PC-9 (cell line): ENCODE measurements at regions not wholly inside any gene's neighbourhood (a gene's known extent, or its start where the extent isn't known, plus 50 kb on each side); places are given as distances from the start of the nearest gene placed in this dataset.

Experiments used
- BruUV-seq: library from RNA; stranded (reverse); fragments of 400-500 nt; replicated peaks from 2 replicates; lab custom pipeline; 2021; lab: Mats Ljungman, UMichigan
- CTCF ChIA-PET: fragments of 300-600 bp; sonication (Branson Sonifier 250); formaldehyde crosslinking; loops from one replicate; lab custom pipeline; 2022; ENCODE audit warnings: antibody characterized with exemption; lab: Charles Lee
- POLR2A ChIA-PET: fragments of 300-600 bp; sonication (Branson Sonifier 250); formaldehyde crosslinking; loops from one replicate; lab custom pipeline; 2022; ENCODE audit warnings: antibody characterized with exemption; ENCODE audit not compliant: unreplicated experiment; lab: Charles Lee
- DNase-seq, 2 experiments: peaks; one replicate each; pipeline versions ENCODE4 v3.0.0 to v3.0.0-alpha.2; 2015 to 2022; ENCODE audit warnings: mixed read lengths in 1 of 2
- H2AFZ ChIP-seq: fragments of 200-600 bp; sonication (generic); 2 replicates; pipeline ENCODE4 v1.8.1; 2017; ENCODE audit warnings: antibody characterized with exemption
- H3F3A ChIP-seq: fragments of 200-600 bp; sonication (generic); 2 replicates; pipeline ENCODE4 v1.8.1; 2017; ENCODE audit warnings: antibody characterized with exemption, mild to moderate bottlenecking, low read depth; ENCODE audit not compliant: insufficient read depth
- H3K27ac ChIP-seq: fragments of 200-600 bp; sonication (generic); 2 replicates; pipeline ENCODE4 v1.6.1; 2016; ENCODE audit warnings: mixed run types
- H3K27me3 ChIP-seq: fragments of 200-600 bp; sonication (generic); 2 replicates; pipeline ENCODE4 v1.6.1; 2016; ENCODE audit warnings: low read depth, mixed run types; ENCODE audit not compliant: insufficient read depth
- H3K36me3 ChIP-seq: fragments of 200-600 bp; sonication (generic); 2 replicates; pipeline ENCODE4 v1.6.1; 2016; ENCODE audit warnings: low read depth, mixed run types
- H3K4me1 ChIP-seq: fragments of 200-600 bp; sonication (generic); replicated peaks from 2 replicates; pipeline ENCODE4 v1.6.1; 2016; ENCODE audit warnings: mixed run types; ENCODE audit not compliant: insufficient read depth
- H3K4me2 ChIP-seq: fragments of 200-600 bp; sonication (generic); 2 replicates; pipeline ENCODE4 v1.6.1; 2017; ENCODE audit warnings: mixed run types
- H3K4me3 ChIP-seq: fragments of 200-600 bp; sonication (generic); 2 replicates; pipeline ENCODE4 v1.6.1; 2016; ENCODE audit warnings: mixed run types
- H3K79me2 ChIP-seq: fragments of 200-600 bp; sonication (generic); 2 replicates; pipeline ENCODE4 v1.6.1; 2017; ENCODE audit warnings: low read depth, mixed run types
- H3K9me2 ChIP-seq: fragments of 200-600 bp; sonication (generic); 2 replicates; pipeline ENCODE4 v1.8.1; 2017; ENCODE audit warnings: mild to moderate bottlenecking; ENCODE audit not compliant: insufficient read depth
- H3K9me3 ChIP-seq: fragments of 200-600 bp; sonication (generic); 2 replicates; pipeline ENCODE4 v1.8.1; 2016; ENCODE audit warnings: low read depth; ENCODE audit not compliant: insufficient read depth
- H4K20me1 ChIP-seq: fragments of 200-600 bp; sonication (generic); 2 replicates; pipeline ENCODE4 v1.8.1; 2017; ENCODE audit not compliant: insufficient read depth
- EZH2 ChIP-seq: fragments of 200-600 bp; sonication (generic); IDR thresholded peaks from 2 replicates; pipeline ENCODE4 v1.8.0; 2017; ENCODE audit warnings: antibody characterized with exemption, low read depth
- intact Hi-C: fragments of 100-400 bp; cut with micrococcal nuclease; formaldehyde crosslinking; loops from one replicate; pipeline ENCODE4 v1.10.0; 2022; ENCODE audit not compliant: unreplicated experiment
- TF ChIP-seq, protein P1 (sequence below): fragments of 200-600 bp; sonication (generic); conservative IDR thresholded peaks from 2 replicates; pipeline ENCODE4 v1.6.1; 2017; ENCODE audit warnings: mixed run types, antibody characterized with exemption, mild to moderate bottlenecking, moderate library complexity

DNA sequence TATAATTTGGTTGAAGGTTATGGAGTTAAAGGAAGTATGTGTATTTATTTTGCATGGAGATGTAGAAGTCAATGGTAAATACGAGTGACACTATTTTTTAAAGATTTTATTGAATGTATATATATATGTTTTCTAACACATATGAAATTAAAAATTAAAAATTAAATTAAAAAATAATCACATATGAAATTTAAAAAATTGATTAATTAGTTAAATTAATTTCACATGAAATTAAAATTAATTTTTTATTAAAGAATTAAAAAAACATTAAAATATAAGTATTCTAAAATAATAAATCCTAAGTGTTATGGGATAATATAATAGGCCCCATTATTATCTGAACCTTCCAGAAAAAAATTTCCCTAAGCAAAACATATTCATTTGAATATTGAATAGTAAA lies 1163.5 kb downstream of the ARAP2 start:
- Histone ChIP-seq H3K27me3 (no peaks in the 10 kb centered on the region), H3K9me3 (no peaks in the 10 kb centered on the region), H3F3A (no peaks in the 10 kb centered on the region), H4K20me1 (no peaks in the 10 kb centered on the region), H3K79me2 (no peaks in the 10 kb centered on the region), H3K4me1 (no peaks in the 10 kb centered on the region), H3K27ac (no peak overlapping the region), H3K36me3 (no peaks in the 10 kb centered on the region), H3K4me3 (no peak overlapping the region), H2AFZ (no peak overlapping the region), H3K9me2 (no peaks in the 10 kb centered on the region), H3K4me2 (no peak overlapping the region)
- intact Hi-C loops: no loop called here
- ChIA-PET POLR2A (no interaction called here), CTCF (no interaction called here)
- DNase-seq: no peak
- no peak for TF ChIP-seq EZH2
- TF ChIP-seq, protein P1, sequence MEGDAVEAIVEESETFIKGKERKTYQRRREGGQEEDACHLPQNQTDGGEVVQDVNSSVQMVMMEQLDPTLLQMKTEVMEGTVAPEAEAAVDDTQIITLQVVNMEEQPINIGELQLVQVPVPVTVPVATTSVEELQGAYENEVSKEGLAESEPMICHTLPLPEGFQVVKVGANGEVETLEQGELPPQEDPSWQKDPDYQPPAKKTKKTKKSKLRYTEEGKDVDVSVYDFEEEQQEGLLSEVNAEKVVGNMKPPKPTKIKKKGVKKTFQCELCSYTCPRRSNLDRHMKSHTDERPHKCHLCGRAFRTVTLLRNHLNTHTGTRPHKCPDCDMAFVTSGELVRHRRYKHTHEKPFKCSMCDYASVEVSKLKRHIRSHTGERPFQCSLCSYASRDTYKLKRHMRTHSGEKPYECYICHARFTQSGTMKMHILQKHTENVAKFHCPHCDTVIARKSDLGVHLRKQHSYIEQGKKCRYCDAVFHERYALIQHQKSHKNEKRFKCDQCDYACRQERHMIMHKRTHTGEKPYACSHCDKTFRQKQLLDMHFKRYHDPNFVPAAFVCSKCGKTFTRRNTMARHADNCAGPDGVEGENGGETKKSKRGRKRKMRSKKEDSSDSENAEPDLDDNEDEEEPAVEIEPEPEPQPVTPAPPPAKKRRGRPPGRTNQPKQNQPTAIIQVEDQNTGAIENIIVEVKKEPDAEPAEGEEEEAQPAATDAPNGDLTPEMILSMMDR: no peak
- BruUV-seq: no TSS peak

DNA sequence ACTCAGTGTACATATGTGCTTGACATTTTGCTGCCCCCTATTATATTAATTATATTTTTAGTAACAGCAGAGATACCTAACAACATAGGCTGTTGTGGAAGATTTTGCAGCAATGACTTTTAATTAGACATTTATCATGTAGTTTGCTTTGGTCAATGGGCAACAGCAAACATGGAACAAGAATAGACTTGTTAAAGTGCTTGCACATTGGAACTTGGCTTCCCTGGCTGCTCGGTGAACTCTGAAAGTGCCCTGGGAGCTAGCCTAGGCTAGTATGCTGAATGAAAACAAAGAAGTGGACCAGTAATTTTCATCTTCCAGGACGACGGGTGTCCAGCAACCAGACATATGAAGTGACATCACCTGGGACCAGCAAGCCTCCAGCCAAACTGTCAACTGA lies 1157.1 kb downstream of the ARAP2 start:
- Histone ChIP-seq H3K27ac (no peak overlapping the region), H3K36me3 (no peaks in the 10 kb centered on the region), H3K9me2 (no peaks in the 10 kb centered on the region), H3K4me3 (no peak overlapping the region), H3K27me3 (no peaks in the 10 kb centered on the region), H3K79me2 (no peaks in the 10 kb centered on the region), H3K9me3 (no peaks in the 10 kb centered on the region), H3K4me2 (no peak overlapping the region), H4K20me1 (no peaks in the 10 kb centered on the region), H2AFZ (no peak overlapping the region), H3K4me1 (no peaks in the 10 kb centered on the region), H3F3A (no peaks in the 10 kb centered on the region)
- no peak for DNase-seq
- intact Hi-C loops: no loop called here
- TF ChIP-seq EZH2: no peak
- TF ChIP-seq, protein P1: no peak
- POLR2A ChIA-PET: no interaction called here
- BruUV-seq: no TSS peak
- CTCF ChIA-PET: no interaction called here

DNA sequence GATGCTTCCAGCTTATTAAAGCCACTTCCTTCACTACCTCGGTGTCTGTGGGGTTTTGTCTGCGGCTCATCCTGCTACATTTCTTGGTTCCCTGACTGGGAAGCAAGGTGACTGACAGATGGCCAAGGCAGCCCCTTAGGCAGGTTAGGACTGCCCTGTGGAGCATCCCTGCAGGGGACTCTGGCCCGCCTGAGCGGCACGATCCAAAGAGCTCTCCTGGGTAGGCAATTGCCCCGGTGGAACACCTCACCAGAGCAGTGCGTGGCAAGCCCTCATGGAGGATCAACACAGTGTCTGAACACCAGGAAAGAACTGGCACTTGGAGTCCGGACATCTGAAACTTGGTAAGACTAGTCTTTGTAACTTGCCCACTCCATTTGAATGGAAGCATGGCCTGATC lies 1143.4 kb downstream of the ARAP2 start:
- peaks cover 19% of the 10 kb centered on the region for H3K4me1 ChIP-seq
- intact Hi-C loops: no loop called here
- no peaks in the 10 kb centered on the region for H3K36me3 ChIP-seq
- H3K27ac ChIP-seq: no peak overlapping the region
- H3K79me2 ChIP-seq: no peaks in the 10 kb centered on the region
- H2AFZ ChIP-seq: no peak overlapping the region
- H3K9me3 ChIP-seq: 0 out of 2 replicates have a peak, but pooled peaks cover 3% of the 10 kb centered on the region
- H3K4me3 ChIP-seq: no peak overlapping the region
- H3K9me2 ChIP-seq: no peaks in the 10 kb centered on the region
- CTCF ChIA-PET: no interaction called here
- POLR2A ChIA-PET: no interaction called here
- H3K4me2 ChIP-seq: no peak overlapping the region
- no peaks in the 10 kb centered on the region for H4K20me1 ChIP-seq
- no peaks in the 10 kb centered on the region for H3F3A ChIP-seq
- no peaks in the 10 kb centered on the region for H3K27me3 ChIP-seq
- DNase-seq: no peak
- no peak for TF ChIP-seq EZH2
- TF ChIP-seq, protein P1: no peak
- no TSS peak for BruUV-seq
